ENCODE measurements at regions not wholly inside any gene's neighbourhood (a gene's known extent, or its start where the extent isn't known, plus 50 kb on each side); places are given as distances from the start of the nearest gene placed in this dataset.

- Histone ChIP-seq H2BK15ac (ENCODE audit: low read length) (no peak overlapping the region), H3K4ac (replicated peaks; ENCODE audit: insufficient read length, low read depth, low read length) (no peak overlapping the region), H4K20me1 (replicated peaks in 1 of 2; ENCODE audit: control insufficient read depth in 1 of 2, insufficient read depth in 2 of 2, low read length in 2 of 2) (no peaks in the 10 kb centered on the region), H3K27ac (ENCODE audit: low read depth, low read length) (no peak overlapping the region), H3K4me1 (replicated peaks in 1 of 4; ENCODE audit: control insufficient read depth in 3 of 4, insufficient read depth in 4 of 4, low read length in 3 of 4) (peaks cover 0 to 14% (median 8%) of the 10 kb centered on the region in 4 experiments; a peak in 5 of 7 replicates), H2AFZ (ENCODE audit: low read length) (no peak overlapping the region), H3K4me2 (ENCODE audit: insufficient read depth in 1 of 2, low read depth in 2 of 2, low read length in 2 of 2) (no peak overlapping the region), H3K23me2 (ENCODE audit: low read depth, low read length) (no peaks in the 10 kb centered on the region), H2BK20ac (ENCODE audit: low read length) (no peak overlapping the region), H2AK5ac (ENCODE audit: low read depth, low read length) (no peak overlapping the region), H3K36me3 (ENCODE audit: control insufficient read depth in 2 of 4, insufficient read depth in 4 of 4, low read length in 3 of 4) (no peaks in the 10 kb centered on the region), H2BK120ac (replicated peaks; ENCODE audit: low read depth, low read length) (no peak overlapping the region), H4K91ac (replicated peaks; ENCODE audit: insufficient read length, low read length) (no peak overlapping the region), H4K8ac (ENCODE audit: extremely low read depth, insufficient read depth, low read length) (no peak overlapping the region), H3K56ac (replicated peaks; ENCODE audit: insufficient read length, low read depth, low read length) (no peak overlapping the region), H3K23ac (ENCODE audit: insufficient read length) (no peak overlapping the region), H2BK12ac (ENCODE audit: low read depth, low read length) (no peak overlapping the region), H3K79me2 (ENCODE audit: control insufficient read depth in 1 of 2, insufficient read depth in 2 of 2, low read length in 2 of 2) (no peaks in the 10 kb centered on the region), H3K79me1 (ENCODE audit: low read depth, low read length) (no peaks in the 10 kb centered on the region), H3K27me3 (replicated peaks in 1 of 4; ENCODE audit: control insufficient read depth in 3 of 4, extremely low read depth in 1 of 4, insufficient read depth in 3 of 4, low read length in 3 of 4) (no peaks in the 10 kb centered on the region), H2BK5ac (ENCODE audit: low read depth, low read length) (no peak overlapping the region), H3K14ac (ENCODE audit: insufficient read length) (no peak overlapping the region), H3K9me3 (ENCODE audit: insufficient read depth in 2 of 2, low read depth in 1 of 2, low read length in 1 of 2) (no peaks in the 10 kb centered on the region), H4K5ac (ENCODE audit: insufficient read length, low read depth, low read length) (no peak overlapping the region), H3K9ac (replicated peaks in 1 of 4; ENCODE audit: extremely low read depth in 1 of 4, low read depth in 3 of 4, low read length in 3 of 4) (no peak overlapping the region), H3K4me3 (ENCODE audit: extremely low read depth in 1 of 4, insufficient read depth in 2 of 4, low read depth in 3 of 4, low read length in 4 of 4) (no peak overlapping the region), H3K18ac (ENCODE audit: extremely low read depth, low read length) (no peak overlapping the region)
- WGBS, 2 experiments (ENCODE audit: extremely low coverage in 1 of 2, insufficient coverage in 1 of 2, insufficient read length in 1 of 2, insufficient replicate concordance in 2 of 2, low coverage in 1 of 2, low lambda C conversion rate in 2 of 2, missing lambda C conversion rate in 1 of 2), result 96% methylated on average over 2 of the region's 2 CpGs; no CpG with 5 or more reads in 1 of the 2 experiments
- ChIA-PET CTCF (ENCODE audit: partially characterized antibody) (interaction anchor here (1.4 kb wide), 1 partner anchor 12 kb away, joined by 4 read pairs; no protein-coding TSS in a partner anchor), POLR2A (ENCODE audit: partially characterized antibody) (no interaction called here)
- no peak for FAIRE-seq
- no peak for DNase-seq (ENCODE audit: low read depth in 1 of 2, low spot score in 2 of 2)
- TF ChIP-seq CTCF (IDR thresholded peaks at IDR 0.05; ENCODE audit: control extremely low read depth in 1 of 3, insufficient read depth in 1 of 3, low read depth in 1 of 3, low read length in 3 of 3), result no peak
Measured at GRCh38 chr9:106023455-106023854, 329.1 kb downstream of the TMEM38B start.

Data from H1 (cell line).